Keratinocyte (primary cell): ENCODE measurements at regions not wholly inside any gene's neighbourhood (a gene's known extent, or its start where the extent isn't known, plus 50 kb on each side); places are given as distances from the start of the nearest gene placed in this dataset.

Experiments
- DNase-seq: peaks from one replicate; pipeline ENCODE4 v3.0.0-alpha.2; 2011; ENCODE audit warnings: low read depth, missing footprints, low spot score
- FAIRE-seq: peaks from 2 replicates; lab custom pipeline; 2011; peaks lifted over from hg19 to GRCh38; lab: Jason Lieb, UNC
- H2AFZ ChIP-seq: 2 replicates; pipeline ENCODE4 v1.6.0; 2012; ENCODE audit warnings: low read length, control low read depth, inconsistent platforms; ENCODE audit not compliant: control insufficient read depth
- H3K27ac ChIP-seq: 2 replicates; pipeline ENCODE4 v1.5.1; 2011; ENCODE audit warnings: low read length; ENCODE audit not compliant: control insufficient read depth, insufficient read depth
- H3K27me3 ChIP-seq: 3 replicates; pipeline ENCODE4 v1.6.0; 2011; ENCODE audit warnings: low read length; ENCODE audit not compliant: control insufficient read depth, insufficient read depth; ENCODE audit errors: extremely low read depth
- H3K36me3 ChIP-seq, 2 experiments: 2 replicates in 1 of 2; 3 replicates in 1 of 2; pipeline ENCODE4 v1.5.1; 2011; ENCODE audit warnings: low read length in 2 of 2, mild to moderate bottlenecking in 1 of 2; ENCODE audit not compliant: control insufficient read depth in 2 of 2, insufficient read depth in 2 of 2; ENCODE audit errors: extremely low read depth in 1 of 2
- H3K4me1 ChIP-seq: 3 replicates; pipeline ENCODE4 v1.5.1; 2011; ENCODE audit warnings: low read length; ENCODE audit not compliant: control insufficient read depth, insufficient read depth; ENCODE audit errors: extremely low read depth
- H3K4me2 ChIP-seq: 3 replicates; pipeline ENCODE4 v1.6.0; 2011; ENCODE audit warnings: low read depth, low read length; ENCODE audit not compliant: control insufficient read depth, insufficient read depth; ENCODE audit errors: extremely low read depth
- H3K4me3 ChIP-seq, 3 experiments: fragments of 200-600 bp in 1 of 3; sonication (generic) in 1 of 3; 2 replicates in 2 of 3; 3 replicates in 1 of 3; pipeline ENCODE4 v1.5.1; 2011 to 2016; ENCODE audit warnings: low read length in 3 of 3, mild to moderate bottlenecking in 3 of 3, control low read depth in 2 of 3, inconsistent platforms in 1 of 3, low read depth in 1 of 3, mixed read lengths in 1 of 3, mixed run types in 1 of 3, moderate library complexity in 1 of 3; ENCODE audit not compliant: control insufficient read depth in 2 of 3, insufficient read depth in 2 of 3; ENCODE audit errors: extremely low read depth in 1 of 3
- H3K79me2 ChIP-seq: 2 replicates; pipeline ENCODE4 v1.6.0; 2012; ENCODE audit warnings: low read length; ENCODE audit not compliant: control insufficient read depth, insufficient read depth
- H3K9ac ChIP-seq: 3 replicates; pipeline ENCODE4 v1.6.0; 2011; ENCODE audit warnings: low read length; ENCODE audit not compliant: control insufficient read depth, insufficient read depth; ENCODE audit errors: extremely low read depth
- H3K9me1 ChIP-seq: 3 replicates; pipeline ENCODE4 v1.6.0; 2011; ENCODE audit warnings: low read length; ENCODE audit not compliant: control insufficient read depth, insufficient read depth; ENCODE audit errors: extremely low read depth
- H3K9me3 ChIP-seq: 2 replicates; pipeline ENCODE4 v1.5.1; 2012; ENCODE audit warnings: low read depth, low read length; ENCODE audit not compliant: control insufficient read depth
- H4K20me1 ChIP-seq: 3 replicates; pipeline ENCODE4 v1.6.0; 2011; ENCODE audit warnings: low read length; ENCODE audit not compliant: control insufficient read depth, insufficient read depth; ENCODE audit errors: extremely low read depth
- CTCF ChIP-seq, 3 experiments: IDR thresholded peaks in 1 of 3; conservative IDR thresholded peaks in 1 of 3; optimal IDR thresholded peaks in 1 of 3; 2 replicates in 2 of 3; 3 replicates in 1 of 3; pipeline versions ENCODE3 to v1.5.1; 2011; ENCODE audit warnings: low read length in 3 of 3, mild to moderate bottlenecking in 3 of 3, moderate library complexity in 2 of 3, control low read depth in 1 of 3, inconsistent platforms in 1 of 3; ENCODE audit not compliant: insufficient read depth in 2 of 3; ENCODE audit errors: extremely low read depth in 1 of 3
- EZH2 ChIP-seq: IDR thresholded peaks from one replicate; pipeline ENCODE4 v1.6.1; 2012; ENCODE audit warnings: inconsistent platforms, mild to moderate bottlenecking, low read length, moderate library complexity
- dilution Hi-C: fragments of 300-500 bp; cut with MboI; formaldehyde crosslinking; loops from one replicate; pipeline ENCODE4 v1.7.0; 2020; ENCODE audit warnings: low sequenced_read_pairs; ENCODE audit not compliant: extremely low pct_ligation_motif_present

DNA sequence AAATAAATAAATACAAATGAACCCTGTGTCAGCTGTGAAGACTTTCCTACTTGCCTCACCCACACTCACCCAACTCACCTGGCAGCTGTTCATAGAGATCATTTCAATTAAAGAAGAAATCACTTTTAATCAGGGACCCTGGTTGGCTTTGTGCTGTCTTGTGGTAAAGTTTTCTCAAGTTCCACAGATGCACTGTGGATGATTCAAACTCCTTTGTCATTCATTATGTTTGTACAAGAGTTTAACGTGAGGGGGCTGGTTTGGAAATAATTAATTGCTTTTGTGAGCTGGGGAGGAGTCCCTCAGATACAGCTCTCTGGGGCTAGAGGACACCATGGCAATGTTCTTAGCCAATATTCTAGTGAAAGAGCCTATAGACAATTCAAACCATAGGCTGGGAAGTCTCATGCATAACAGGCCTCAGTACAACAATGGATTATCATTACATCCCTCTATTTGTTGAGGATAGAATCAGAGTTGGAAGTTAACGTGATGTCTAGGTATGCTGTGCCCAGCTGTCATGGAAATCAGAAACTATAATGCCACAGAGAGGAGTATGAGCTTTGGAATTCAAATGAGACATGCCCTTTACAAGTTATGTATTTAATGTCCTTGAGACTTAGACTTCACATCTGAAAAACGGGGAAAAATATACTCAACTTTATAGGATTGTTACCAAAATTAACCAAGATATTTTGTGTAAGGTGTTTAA lies 698.5 kb downstream of the KCNA4 start:
- DNase-seq (no peak), FAIRE-seq (no peak)
- TF ChIP-seq CTCF (optimal IDR thresholded peaks at IDR 0.05 in 1 of 3, IDR thresholded peaks at IDR 0.05 in 1 of 3, conservative IDR thresholded peaks at IDR 0.05 in 1 of 3; ENCODE audit: extremely low read depth in 1 of 3, insufficient read depth in 2 of 3, low read length in 3 of 3), result no peak
- no peak for TF ChIP-seq EZH2
- Histone ChIP-seq H3K27ac (no peak overlapping the region), H3K9me3 (no peaks in the 10 kb centered on the region), H3K9me1 (no peaks in the 10 kb centered on the region), H3K36me3 (no peaks in the 10 kb centered on the region), H3K9ac (no peak overlapping the region), H3K4me2 (no peak overlapping the region), H2AFZ (no peak overlapping the region), H3K27me3 (no peaks in the 10 kb centered on the region), H3K4me3 (no peak overlapping the region), H4K20me1 (no peaks in the 10 kb centered on the region), H3K79me2 (no peaks in the 10 kb centered on the region), H3K4me1 (peaks cover 2% of the 10 kb centered on the region)
- dilution Hi-C loops, result no loop called here

- Histone ChIP-seq H3K79me2 (no peaks in the 10 kb centered on the region), H3K9me3 (no peaks in the 10 kb centered on the region), H3K36me3 (no peaks in the 10 kb centered on the region), H3K9ac (no peak overlapping the region), H4K20me1 (no peaks in the 10 kb centered on the region), H3K4me3 (no peak overlapping the region), H3K4me2 (no peak overlapping the region), H3K27ac (no peak overlapping the region), H3K27me3 (no peaks in the 10 kb centered on the region), H2AFZ (no peak overlapping the region), H3K4me1 (peaks cover 4% of the 10 kb centered on the region), H3K9me1 (no peaks in the 10 kb centered on the region)
- DNase-seq (no peak), FAIRE-seq (no peak)
- no peak for TF ChIP-seq EZH2
- TF ChIP-seq CTCF (optimal IDR thresholded peaks at IDR 0.05 in 1 of 3, IDR thresholded peaks at IDR 0.05 in 1 of 3, conservative IDR thresholded peaks at IDR 0.05 in 1 of 3; ENCODE audit: extremely low read depth in 1 of 3, insufficient read depth in 2 of 3, low read length in 3 of 3), result no peak
- dilution Hi-C loops, result no loop called here
Measured at GRCh38 chr11:29317694-29318093, 699.1 kb downstream of the KCNA4 start.
